ENCODE measurements at regions not wholly inside any gene's neighbourhood (a gene's known extent, or its start where the extent isn't known, plus 50 kb on each side); places are given as distances from the start of the nearest gene placed in this dataset.
"Not testable (repeated sequence)": the region's sequence is repeated elsewhere in the genome, so short reads cannot be mapped to it uniquely, and the experiment has no call there.

- no peak for DNase-seq
These were observed 75.7 kb upstream of the PKN2 start for GRCh38 chr1:88608139-88608943.

- DNase-seq = no peak
These were observed 75.0 kb upstream of the PKN2 start for GRCh38 chr1:88609051-88609450.

GRCh38 chr1:88610687-88611086 is 73.4 kb upstream of the PKN2 start:
- DNase-seq = no peak

DNA sequence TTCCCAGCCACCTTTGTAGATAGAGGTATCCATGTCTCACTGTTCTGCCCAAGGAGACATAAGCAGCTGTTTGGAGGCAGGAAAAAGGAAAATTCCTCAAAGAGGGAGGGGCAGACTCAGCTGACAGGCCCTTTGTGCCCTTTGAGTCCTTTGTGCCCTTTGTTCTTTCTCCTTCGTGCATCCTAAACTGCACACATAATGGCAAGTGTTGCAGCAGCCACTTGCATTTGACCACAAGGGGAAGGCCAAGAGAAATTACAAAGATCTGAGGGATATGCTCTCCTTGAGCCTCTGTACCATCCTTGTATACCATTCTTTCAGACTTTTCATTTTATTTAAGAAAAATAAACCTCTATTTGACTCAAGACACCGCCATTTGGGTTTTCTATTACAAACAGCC is 71.8 kb upstream of the PKN2 start:
- DNase-seq = no peak

GRCh38 chr1:88612773-88613172 is 71.3 kb upstream of the PKN2 start:
- DNase-seq = no peak

GRCh38 chr1:88618331-88618730 is 65.7 kb upstream of the PKN2 start:
- no peak for DNase-seq

DNA sequence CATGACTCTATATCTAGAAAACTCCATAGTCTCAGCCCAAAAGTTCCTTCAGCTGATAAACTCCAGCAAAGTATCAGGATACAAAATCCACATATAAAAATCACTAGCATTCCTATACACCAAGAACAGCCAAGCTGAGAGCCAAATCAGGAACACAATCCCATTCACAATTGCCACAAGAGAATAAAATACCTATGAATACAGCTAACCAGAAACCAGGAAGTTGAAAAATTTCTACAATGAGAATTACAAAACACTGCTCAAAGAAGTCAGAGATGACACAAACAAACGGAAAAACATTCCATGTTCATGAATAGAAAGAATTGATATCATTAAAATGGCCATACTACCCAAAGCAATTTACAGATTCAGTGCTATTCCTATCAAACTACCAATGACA is 61.0 kb upstream of the PKN2 start:
- DNase-seq = not testable (repeated sequence)

Measured in central memory CD4-positive, alpha-beta T cell (primary cell).